ENCODE measurements at regions not wholly inside any gene's neighbourhood (a gene's known extent, or its start where the extent isn't known, plus 50 kb on each side); places are given as distances from the start of the nearest gene placed in this dataset.

- TF ChIP-seq, protein P1, sequence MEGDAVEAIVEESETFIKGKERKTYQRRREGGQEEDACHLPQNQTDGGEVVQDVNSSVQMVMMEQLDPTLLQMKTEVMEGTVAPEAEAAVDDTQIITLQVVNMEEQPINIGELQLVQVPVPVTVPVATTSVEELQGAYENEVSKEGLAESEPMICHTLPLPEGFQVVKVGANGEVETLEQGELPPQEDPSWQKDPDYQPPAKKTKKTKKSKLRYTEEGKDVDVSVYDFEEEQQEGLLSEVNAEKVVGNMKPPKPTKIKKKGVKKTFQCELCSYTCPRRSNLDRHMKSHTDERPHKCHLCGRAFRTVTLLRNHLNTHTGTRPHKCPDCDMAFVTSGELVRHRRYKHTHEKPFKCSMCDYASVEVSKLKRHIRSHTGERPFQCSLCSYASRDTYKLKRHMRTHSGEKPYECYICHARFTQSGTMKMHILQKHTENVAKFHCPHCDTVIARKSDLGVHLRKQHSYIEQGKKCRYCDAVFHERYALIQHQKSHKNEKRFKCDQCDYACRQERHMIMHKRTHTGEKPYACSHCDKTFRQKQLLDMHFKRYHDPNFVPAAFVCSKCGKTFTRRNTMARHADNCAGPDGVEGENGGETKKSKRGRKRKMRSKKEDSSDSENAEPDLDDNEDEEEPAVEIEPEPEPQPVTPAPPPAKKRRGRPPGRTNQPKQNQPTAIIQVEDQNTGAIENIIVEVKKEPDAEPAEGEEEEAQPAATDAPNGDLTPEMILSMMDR (IDR thresholded peaks at IDR 0.05), result no peak
- TF ChIP-seq POLR2A (IDR thresholded peaks at IDR 0.05) (no peak), EP300 (IDR thresholded peaks at IDR 0.05) (no peak)
Measured at GRCh38 chr20:12894089-12894488, 114.7 kb upstream of the SPTLC3 start.

Data from tibial nerve (tissue), 4 donors.